Breast epithelium (tissue), 4 donors: ENCODE measurements at regions not wholly inside any gene's neighbourhood (a gene's known extent, or its start where the extent isn't known, plus 50 kb on each side); places are given as distances from the start of the nearest gene placed in this dataset.

Experiments used
- DNase-seq, 2 donors: peaks; one replicate each; pipeline ENCODE4 v3.0.0-alpha.2; 2019; ENCODE audit warnings: low spot score in 2 of 2
- H3K27ac ChIP-seq, 2 donors: fragments of 200-600 bp; sonication (generic) in 1 of 2; one replicate each; pipeline ENCODE4 v1.5.1; 2016 to 2019; ENCODE audit warnings: mild to moderate bottlenecking in 1 of 2
- H3K27me3 ChIP-seq, 2 donors: fragments of 200-600 bp; sonication (generic) in 1 of 2; one replicate each; pipeline versions ENCODE4 v1.5.1 to v1.6.0; 2017 to 2019; ENCODE audit warnings: control low read depth in 1 of 2, mild to moderate bottlenecking in 1 of 2
- H3K36me3 ChIP-seq: fragments of 200-600 bp; one replicate; pipeline ENCODE4 v1.5.1; 2019
- H3K4me1 ChIP-seq, 2 donors: fragments of 200-600 bp; sonication (generic); one replicate each; pipeline ENCODE4 v1.5.1; 2016 to 2019; ENCODE audit warnings: control low read depth in 1 of 2
- H3K4me3 ChIP-seq, 3 donors: fragments of 200-600 bp; sonication (generic); 1 replicate in 2 of 3; 2 replicates in 1 of 3; pipeline ENCODE4 v1.5.1; 2016 to 2019; ENCODE audit warnings: mild to moderate bottlenecking in 3 of 3, moderate library complexity in 2 of 3
- H3K9me3 ChIP-seq, 2 donors: fragments of 200-600 bp; sonication (generic) in 1 of 2; one replicate each; pipeline ENCODE4 v1.5.1; 2016 to 2019; ENCODE audit warnings: control low read depth in 1 of 2
- CTCF ChIP-seq, 3 donors: fragments of 450-650 bp; IDR thresholded peaks; one replicate each; pipeline ENCODE4 v1.5.1; 2016 to 2017; ENCODE audit warnings: antibody characterized with exemption in 3 of 3, mild to moderate bottlenecking in 3 of 3, moderate library complexity in 3 of 3
- POLR2A ChIP-seq: fragments of 450-650 bp; IDR thresholded peaks from one replicate; pipeline ENCODE4 v1.6.1; 2016; ENCODE audit warnings: antibody characterized with exemption, mild to moderate bottlenecking, moderate library complexity
- POLR2AphosphoS5 ChIP-seq, 3 donors: sonication (generic); formaldehyde crosslinking; IDR thresholded peaks; one replicate each; pipeline ENCODE4 v1.6.1; 2017; ENCODE audit warnings: antibody characterized with exemption in 3 of 3
- intact Hi-C: fragments of 100-400 bp; cut with DNase I; formaldehyde crosslinking; loops from one replicate; pipeline ENCODE4 v1.15.1; 2023; ENCODE audit warnings: low total_unique reads

GRCh38 chr7:12091231-12091630 lies 119.9 kb upstream of the TMEM106B start:
- H3K27me3 ChIP-seq = no peaks in the 10 kb centered on the region
- H3K4me3 ChIP-seq = peak overlapping the region in 1 of 3 donors; percentile 33
- no peak overlapping the region for H3K27ac ChIP-seq
- H3K4me1 ChIP-seq = no peaks in the 10 kb centered on the region
- TF ChIP-seq CTCF (IDR thresholded peaks at IDR 0.05) (no peak), POLR2AphosphoS5 (IDR thresholded peaks at IDR 0.05) (no peak), POLR2A (no peak)
- H3K36me3 ChIP-seq = no peaks in the 10 kb centered on the region
- intact Hi-C loops = no loop called here
- DNase-seq = peak; percentile 26 to 60
- no peaks in the 10 kb centered on the region for H3K9me3 ChIP-seq

- no peak overlapping the region for H3K27ac ChIP-seq
- H3K4me3 ChIP-seq = no peak overlapping the region
- no peak for TF ChIP-seq CTCF (IDR thresholded peaks at IDR 0.05)
- no peak for TF ChIP-seq POLR2A
- no peak for TF ChIP-seq POLR2AphosphoS5 (IDR thresholded peaks at IDR 0.05)
- intact Hi-C loops = no loop called here
- no peak for DNase-seq
- H3K4me1 ChIP-seq = no peaks in the 10 kb centered on the region
- H3K9me3 ChIP-seq = no peaks in the 10 kb centered on the region
- no peaks in the 10 kb centered on the region for H3K36me3 ChIP-seq
- H3K27me3 ChIP-seq = no peaks in the 10 kb centered on the region
Measured at GRCh38 chr7:12092499-12093130, 118.5 kb upstream of the TMEM106B start.

- H3K27ac ChIP-seq = no peak overlapping the region
- intact Hi-C loops = no loop called here
- no peaks in the 10 kb centered on the region for H3K36me3 ChIP-seq
- H3K9me3 ChIP-seq = no peaks in the 10 kb centered on the region
- DNase-seq = no peak
- TF ChIP-seq POLR2A (no peak), CTCF (IDR thresholded peaks at IDR 0.05) (no peak), POLR2AphosphoS5 (IDR thresholded peaks at IDR 0.05) (no peak)
- H3K4me3 ChIP-seq = no peak overlapping the region
- H3K27me3 ChIP-seq = no peaks in the 10 kb centered on the region
- H3K4me1 ChIP-seq = no peaks in the 10 kb centered on the region
Measured at GRCh38 chr7:12093365-12093764, 117.7 kb upstream of the TMEM106B start.

GRCh38 chr7:12094365-12094921 lies 116.7 kb upstream of the TMEM106B start:
- Histone ChIP-seq H3K27ac (no peak overlapping the region), H3K27me3 (no peaks in the 10 kb centered on the region), H3K9me3 (no peaks in the 10 kb centered on the region), H3K4me3 (no peak overlapping the region), H3K36me3 (no peaks in the 10 kb centered on the region), H3K4me1 (no peaks in the 10 kb centered on the region)
- intact Hi-C loops = no loop called here
- DNase-seq = no peak
- TF ChIP-seq CTCF (IDR thresholded peaks at IDR 0.05) (no peak), POLR2AphosphoS5 (IDR thresholded peaks at IDR 0.05) (no peak), POLR2A (no peak)

GRCh38 chr7:12102126-12102525 lies 109.0 kb upstream of the TMEM106B start:
- H3K36me3 ChIP-seq = no peaks in the 10 kb centered on the region
- TF ChIP-seq CTCF (IDR thresholded peaks at IDR 0.05) (no peak), POLR2AphosphoS5 (IDR thresholded peaks at IDR 0.05) (no peak), POLR2A (no peak)
- no peaks in the 10 kb centered on the region for H3K4me1 ChIP-seq
- H3K27me3 ChIP-seq = no peaks in the 10 kb centered on the region
- H3K9me3 ChIP-seq = no peaks in the 10 kb centered on the region
- intact Hi-C loops = no loop called here
- no peak for DNase-seq
- no peak overlapping the region for H3K27ac ChIP-seq
- H3K4me3 ChIP-seq = no peak overlapping the region
